ENCODE measurements at regions not wholly inside any gene's neighbourhood (a gene's known extent, or its start where the extent isn't known, plus 50 kb on each side); places are given as distances from the start of the nearest gene placed in this dataset.
A peak's percentile ranks its signal among the peaks of the same experiment; 100 is the strongest.

GRCh38 chr10:108307250-108307924, 1142.9 kb upstream of the SORCS1 start:
- no peak for DNase-seq
- in situ Hi-C loops (cut with HindIII; ENCODE audit: low pct_ligation_motif_present, low pct_unique_long_range_greater_than_20kb, low sequenced_read_pairs): no loop called here

- DNase-seq: no peak
- in situ Hi-C loops (cut with HindIII; ENCODE audit: low pct_ligation_motif_present, low pct_unique_long_range_greater_than_20kb, low sequenced_read_pairs): no loop called here
These were observed 1138.6 kb upstream of the SORCS1 start for GRCh38 chr10:108303149-108303548.

- no peak for DNase-seq
- in situ Hi-C loops (cut with HindIII; ENCODE audit: low pct_ligation_motif_present, low pct_unique_long_range_greater_than_20kb, low sequenced_read_pairs): no loop called here
These were observed 1136.5 kb upstream of the SORCS1 start for GRCh38 chr10:108301002-108301401.

DNA sequence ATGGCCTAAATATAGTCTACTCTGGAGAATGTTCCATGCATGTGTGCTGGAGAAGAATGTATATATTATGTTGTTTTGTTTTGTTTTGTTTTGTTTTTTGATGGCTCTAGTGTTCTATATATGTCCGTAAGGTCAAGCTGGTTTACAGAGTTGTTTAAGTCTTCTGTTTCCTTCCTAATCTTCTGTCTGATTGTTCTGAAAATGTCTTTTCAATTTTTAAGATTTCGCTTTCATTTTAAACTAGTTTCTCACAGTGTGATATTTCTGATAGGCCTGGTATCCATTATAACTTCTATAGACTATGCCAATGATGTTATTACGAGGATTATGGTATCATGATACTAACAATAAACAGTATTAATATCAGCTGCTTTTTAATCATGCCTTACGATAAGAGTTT, 1126.3 kb upstream of the SORCS1 start:
- in situ Hi-C loops (cut with HindIII; ENCODE audit: low pct_ligation_motif_present, low pct_unique_long_range_greater_than_20kb, low sequenced_read_pairs): no loop called here
- no peak for DNase-seq

GRCh38 chr10:108275895-108276685, 1111.6 kb upstream of the SORCS1 start:
- in situ Hi-C loops (cut with HindIII; ENCODE audit: low pct_ligation_motif_present, low pct_unique_long_range_greater_than_20kb, low sequenced_read_pairs): no loop called here
- DNase-seq: no peak

DNA sequence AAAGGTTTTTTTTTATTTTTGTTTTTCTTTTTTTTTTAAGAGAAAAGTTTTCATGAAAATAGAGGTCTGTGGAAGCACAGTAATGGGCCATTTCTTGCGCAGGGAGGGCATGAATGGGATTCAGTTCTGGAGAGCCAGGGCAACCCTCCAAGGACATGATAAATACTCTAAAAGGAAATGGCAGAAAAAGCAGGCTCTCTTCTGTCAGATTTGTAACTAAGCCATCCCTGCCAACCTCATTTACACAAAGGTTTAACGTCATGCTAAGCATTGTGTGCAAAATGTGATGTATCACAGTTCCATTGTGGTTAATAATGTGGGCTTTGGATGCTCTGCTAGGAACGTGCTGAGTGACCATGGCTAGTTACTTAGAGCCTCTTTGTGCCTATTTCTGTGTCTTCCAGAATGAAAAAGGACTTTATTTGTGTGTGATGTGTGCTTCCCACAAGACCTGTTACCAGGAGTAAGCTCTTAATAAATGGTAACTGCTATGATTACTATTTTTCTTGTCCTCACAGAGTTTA, 1095.9 kb upstream of the SORCS1 start:
- no peak for DNase-seq
- in situ Hi-C loops (cut with HindIII; ENCODE audit: low pct_ligation_motif_present, low pct_unique_long_range_greater_than_20kb, low sequenced_read_pairs): no loop called here

DNA sequence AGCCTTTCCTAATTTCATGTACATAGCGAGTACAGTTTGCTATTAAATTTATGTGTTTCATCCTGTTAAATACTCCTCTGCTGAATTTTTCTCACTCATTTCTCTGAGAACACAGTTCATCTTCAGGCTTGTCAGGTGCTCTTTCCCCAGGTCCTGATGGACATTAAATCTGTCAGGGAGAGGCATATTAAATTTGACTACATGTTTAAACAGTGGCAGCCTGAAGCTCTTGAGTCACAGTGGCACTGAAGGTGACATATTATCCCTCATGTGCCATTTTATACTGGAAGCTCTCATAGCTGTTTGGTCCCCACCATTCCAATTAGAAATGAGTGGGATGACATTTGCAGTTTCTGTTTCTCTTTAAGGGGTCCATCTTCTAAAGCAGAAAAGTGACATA, 1089.6 kb upstream of the SORCS1 start:
- in situ Hi-C loops (cut with HindIII; ENCODE audit: low pct_ligation_motif_present, low pct_unique_long_range_greater_than_20kb, low sequenced_read_pairs): no loop called here

GRCh38 chr10:108252771-108253170, 1088.3 kb upstream of the SORCS1 start:
- in situ Hi-C loops (cut with HindIII; ENCODE audit: low pct_ligation_motif_present, low pct_unique_long_range_greater_than_20kb, low sequenced_read_pairs): no loop called here
- DNase-seq: no peak

More for the DNA sequence above, 1089.6 kb upstream of the SORCS1 start:
- no peak for DNase-seq

DNA sequence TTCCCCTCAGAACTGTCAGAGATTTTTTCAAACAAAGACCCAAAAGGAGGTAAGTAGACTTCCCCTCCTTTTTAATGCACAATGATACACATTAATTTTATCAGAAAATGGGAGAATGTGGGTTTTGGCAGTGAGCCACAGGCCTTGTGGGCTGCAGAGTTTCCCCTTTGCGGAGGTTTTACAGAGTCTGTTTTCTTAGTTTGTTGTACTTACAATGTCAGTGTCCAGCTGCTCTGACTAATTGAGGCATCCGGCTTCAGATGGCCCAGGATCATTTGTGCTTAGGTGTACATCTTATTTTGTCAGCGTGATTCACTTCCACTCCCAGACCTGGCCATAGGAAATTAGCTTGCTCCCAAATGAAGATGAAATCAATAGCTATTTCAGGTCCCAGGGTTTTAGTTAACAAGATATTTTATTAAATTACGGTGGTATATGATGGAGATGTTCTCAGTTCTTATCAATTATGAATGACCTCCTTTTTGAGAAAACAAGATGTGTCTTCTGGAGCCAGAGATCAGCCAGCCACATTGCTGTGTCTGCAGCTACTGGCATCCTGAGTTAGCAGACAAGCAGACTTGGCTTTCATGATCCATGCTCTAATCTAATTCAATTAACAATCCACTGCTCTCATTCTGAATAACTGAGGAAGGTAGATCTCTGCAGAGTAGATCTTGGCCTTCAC, 1086.6 kb upstream of the SORCS1 start:
- DNase-seq: no peak
- in situ Hi-C loops (cut with HindIII; ENCODE audit: low pct_ligation_motif_present, low pct_unique_long_range_greater_than_20kb, low sequenced_read_pairs): no loop called here

DNA sequence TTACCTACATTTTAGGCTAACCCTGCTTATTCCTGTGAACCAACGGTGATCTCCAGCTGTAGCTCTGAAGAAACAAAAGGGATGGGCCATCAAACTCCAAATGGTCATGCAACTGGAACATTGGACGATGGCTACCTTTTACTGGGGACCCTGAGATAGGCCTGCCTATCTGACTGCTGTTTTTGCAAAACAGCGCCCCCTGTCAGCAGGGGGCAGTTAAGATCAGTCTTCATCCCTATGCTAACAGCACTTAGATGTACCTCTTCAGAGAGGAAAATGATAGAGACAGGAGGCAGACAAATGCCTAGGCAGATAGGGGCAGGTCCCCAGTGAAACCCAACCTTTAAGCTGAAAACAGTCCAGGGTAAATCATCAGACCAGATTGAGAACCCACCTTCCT, 1085.4 kb upstream of the SORCS1 start:
- DNase-seq: peak; percentile 3
- in situ Hi-C loops (cut with HindIII; ENCODE audit: low pct_ligation_motif_present, low pct_unique_long_range_greater_than_20kb, low sequenced_read_pairs): no loop called here

DNA sequence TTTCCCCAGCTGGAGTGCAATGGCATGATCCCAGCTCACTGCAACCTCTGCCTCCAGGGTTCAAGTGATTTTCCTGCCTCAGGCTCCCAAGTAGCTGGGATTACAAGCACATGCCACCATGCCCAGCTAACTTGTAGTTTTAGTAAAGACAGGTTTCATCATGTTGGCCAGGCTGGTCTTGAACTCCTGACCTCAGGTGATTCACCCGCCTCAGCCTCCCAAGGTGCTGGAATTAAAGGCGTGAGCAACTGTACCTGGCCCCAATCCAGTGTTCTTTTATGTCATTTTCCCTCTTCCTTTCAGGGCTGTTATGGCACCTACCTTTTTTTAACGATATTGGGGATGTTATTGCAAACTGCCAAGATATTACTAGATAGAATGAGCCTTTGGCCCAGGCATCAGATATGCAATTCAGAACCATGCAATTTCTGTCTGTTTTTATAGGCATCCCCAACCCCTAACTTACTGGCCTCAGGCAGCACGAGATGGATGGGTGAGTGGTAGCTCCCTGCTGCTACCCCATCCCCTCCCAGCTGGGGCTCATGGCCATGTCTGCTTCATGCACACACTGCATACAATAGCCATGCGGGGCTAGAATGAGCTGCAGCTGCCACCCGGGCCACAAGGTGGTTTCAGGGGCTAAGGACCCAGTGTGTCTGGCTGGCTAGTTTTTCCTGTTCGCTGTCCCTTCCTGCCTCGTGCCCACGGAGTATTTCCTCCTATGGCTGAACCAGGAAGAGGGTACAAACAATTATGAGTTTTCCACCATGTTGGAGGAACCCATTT, 1080.1 kb upstream of the SORCS1 start:
- in situ Hi-C loops (cut with HindIII; ENCODE audit: low pct_ligation_motif_present, low pct_unique_long_range_greater_than_20kb, low sequenced_read_pairs): no loop called here
- no peak for DNase-seq

- in situ Hi-C loops (cut with HindIII; ENCODE audit: low pct_ligation_motif_present, low pct_unique_long_range_greater_than_20kb, low sequenced_read_pairs): no loop called here
These were observed 1076.7 kb upstream of the SORCS1 start for GRCh38 chr10:108241166-108241565.

DNA sequence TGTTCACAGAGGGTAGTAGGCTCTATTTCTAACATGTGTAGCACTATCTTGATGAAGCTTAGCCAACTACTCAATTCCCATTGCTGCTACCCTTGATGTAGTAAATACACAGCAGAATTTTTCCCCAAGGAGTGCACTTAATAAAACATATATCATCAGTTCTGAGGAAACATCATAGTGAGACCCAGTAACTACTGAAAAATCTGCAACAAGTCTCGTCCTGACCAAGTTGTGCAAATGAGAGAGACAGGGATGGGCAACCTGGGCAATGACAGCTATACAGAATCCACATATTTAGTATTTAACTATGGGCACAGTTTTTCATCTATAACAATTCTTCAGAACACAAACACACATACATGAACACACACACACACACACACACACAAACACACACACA, 1073.8 kb upstream of the SORCS1 start:
- no peak for DNase-seq
- in situ Hi-C loops (cut with HindIII; ENCODE audit: low pct_ligation_motif_present, low pct_unique_long_range_greater_than_20kb, low sequenced_read_pairs): no loop called here

More at GRCh38 chr10:108241166-108241565, 1076.7 kb upstream of the SORCS1 start:
- DNase-seq: no peak

GRCh38 chr10:108230478-108231170, 1066.1 kb upstream of the SORCS1 start:
- DNase-seq: no peak
- in situ Hi-C loops (cut with HindIII; ENCODE audit: low pct_ligation_motif_present, low pct_unique_long_range_greater_than_20kb, low sequenced_read_pairs): no loop called here

DNA sequence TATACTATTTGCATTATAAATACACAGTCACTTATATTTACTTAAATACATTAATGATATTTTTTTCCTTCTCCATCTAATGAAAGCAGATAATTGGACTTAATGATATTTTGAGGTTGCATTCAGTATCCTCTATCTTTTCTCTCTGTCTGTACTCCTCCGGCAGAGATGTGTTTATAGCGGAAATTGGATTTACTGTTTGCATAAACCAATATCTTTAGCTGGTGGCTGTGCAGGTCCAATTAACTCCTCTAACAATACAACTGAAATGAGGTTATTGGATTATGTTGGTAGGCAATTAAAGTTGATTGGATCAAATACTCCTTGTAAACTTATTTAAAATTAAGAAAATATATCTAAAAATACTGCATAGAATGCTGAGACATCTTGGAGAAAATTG, 1044.2 kb upstream of the SORCS1 start:
- DNase-seq: no peak
- in situ Hi-C loops (cut with HindIII; ENCODE audit: low pct_ligation_motif_present, low pct_unique_long_range_greater_than_20kb, low sequenced_read_pairs): no loop called here

DNA sequence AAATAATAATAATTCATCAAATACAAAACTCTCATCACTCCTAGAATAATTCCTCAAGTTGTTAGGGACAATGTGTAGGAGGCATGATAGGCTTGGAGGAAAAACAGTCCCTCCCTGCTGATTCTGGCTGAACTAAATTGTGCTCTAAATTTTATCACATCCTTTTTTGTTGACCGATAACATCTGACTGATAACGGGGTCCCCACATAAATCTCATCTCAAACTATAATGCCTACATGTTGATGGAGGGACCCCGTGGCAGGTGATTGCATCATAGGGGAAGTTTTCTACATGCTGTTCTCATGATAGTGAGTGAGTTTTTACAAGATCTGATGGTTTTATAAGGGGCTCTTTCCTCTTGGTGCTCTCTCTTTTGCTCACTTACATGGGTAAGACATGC, 1043.5 kb upstream of the SORCS1 start:
- no peak for DNase-seq
- in situ Hi-C loops (cut with HindIII; ENCODE audit: low pct_ligation_motif_present, low pct_unique_long_range_greater_than_20kb, low sequenced_read_pairs): no loop called here

DNA sequence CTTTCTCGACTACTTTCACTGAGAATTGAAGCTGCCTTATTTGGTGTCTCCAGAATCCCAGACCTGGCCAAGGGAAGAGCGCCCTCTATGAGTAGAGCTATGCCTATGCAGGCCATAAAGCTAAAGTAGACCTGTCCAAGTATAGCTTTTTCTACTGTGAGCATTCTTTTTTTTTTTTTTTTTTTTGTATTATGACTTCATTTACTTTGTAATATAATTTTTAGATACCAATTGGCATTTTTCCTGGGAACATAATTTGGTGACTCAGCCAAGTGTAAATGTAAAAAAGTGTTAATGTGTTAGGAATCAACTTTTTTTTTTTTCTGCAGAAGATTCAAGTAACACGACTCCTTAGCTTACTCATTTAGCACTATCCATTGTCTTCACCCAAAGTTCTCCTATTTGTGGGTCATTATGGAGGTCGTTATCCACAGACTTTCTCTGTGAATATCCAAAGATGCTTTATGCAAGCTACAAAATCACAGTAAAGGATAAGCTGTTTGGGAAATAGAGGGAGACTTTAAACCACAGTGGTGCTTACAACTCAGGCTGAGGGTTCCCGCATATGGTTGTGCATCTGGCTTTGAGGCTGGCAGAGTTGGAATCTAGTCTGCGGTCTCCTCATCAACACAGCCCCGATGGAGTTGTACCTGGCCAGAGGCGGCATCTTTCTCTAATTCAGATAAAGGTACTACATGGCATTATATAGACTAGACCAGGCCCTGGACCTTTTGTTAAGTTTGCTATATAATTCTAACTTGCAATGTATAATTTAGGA, 1040.2 kb upstream of the SORCS1 start:
- in situ Hi-C loops (cut with HindIII; ENCODE audit: low pct_ligation_motif_present, low pct_unique_long_range_greater_than_20kb, low sequenced_read_pairs): no loop called here

More for the DNA sequence above, 1040.2 kb upstream of the SORCS1 start:
- DNase-seq: peak; percentile 57
